HepG2 (cell line): ENCODE measurements at regions not wholly inside any gene's neighbourhood (a gene's known extent, or its start where the extent isn't known, plus 50 kb on each side); places are given as distances from the start of the nearest gene placed in this dataset.
A peak's percentile ranks its signal among the peaks of the same experiment; 100 is the strongest.

ENCODE experiments used
- ATAC-seq: fragments of 200-7000 bp; cut with Tn5 transposase; 3 replicates; pipeline ENCODE4 v1.9.1; 2020; ENCODE audit warnings: mild to moderate bottlenecking, moderate library complexity
- BruUV-seq: library from RNA; stranded (reverse); fragments of 400-500 nt; replicated peaks from 2 replicates; lab custom pipeline; 2021; lab: Mats Ljungman, UMichigan
- CTCF ChIA-PET: fragments of 300-600 bp; formaldehyde crosslinking; extraction: SDS; loops from one replicate; lab custom pipeline; 2021; ENCODE audit warnings: low total read pairs, inconsistent platforms, low intra/inter-chr PET ratio; lab: Yijun Ruan, JAX
- POLR2A ChIA-PET: fragments of 350-600 bp; sonication (Branson Sonifier 250); formaldehyde crosslinking; loops from one replicate; lab custom pipeline; 2020; ENCODE audit warnings: antibody characterized with exemption, inconsistent platforms; lab: Yijun Ruan, JAX
- DNase-seq: peaks from one replicate; pipeline ENCODE4 v3.0.0-alpha.2; 2015; ENCODE audit warnings: low spot score
- FAIRE-seq: peaks from 3 replicates; lab custom pipeline; 2011; peaks lifted over from hg19 to GRCh38; lab: Jason Lieb, UNC
- H2AFZ ChIP-seq: one replicate; pipeline ENCODE4 v1.6.1; 2011; ENCODE audit warnings: low read length, inconsistent platforms
- H3K27ac ChIP-seq: fragments of 300-600 bp; 3 replicates; pipeline ENCODE4 v1.8.0; 2011; ENCODE audit warnings: mixed run types, mild to moderate bottlenecking, mixed read lengths, low read length, inconsistent platforms; ENCODE audit not compliant: insufficient read depth; ENCODE audit errors: extremely low read length
- H3K27me3 ChIP-seq, 2 experiments: fragments of 200-600 bp in 1 of 2; 2 replicates in 1 of 2; 3 replicates in 1 of 2; pipeline versions ENCODE4 v1.6.0 to v1.8.0; 2011; ENCODE audit warnings: low read length in 2 of 2, mild to moderate bottlenecking in 2 of 2, moderate library complexity in 2 of 2, inconsistent platforms in 1 of 2; ENCODE audit not compliant: insufficient read depth in 2 of 2, control insufficient read depth in 1 of 2
- H3K36me3 ChIP-seq, 2 experiments: fragments of 200-600 bp in 1 of 2; replicated peaks in 1 of 2; 2 replicates in 1 of 2; 3 replicates in 1 of 2; pipeline versions ENCODE4 v1.5.1 to v1.8.0; 2011; ENCODE audit warnings: low read length in 2 of 2, inconsistent platforms in 1 of 2; ENCODE audit not compliant: insufficient read depth in 2 of 2, control insufficient read depth in 1 of 2
- H3K4me1 ChIP-seq: 2 replicates; pipeline ENCODE4 v1.5.1; 2012; ENCODE audit warnings: low read length, inconsistent platforms; ENCODE audit not compliant: insufficient read depth
- H3K4me2 ChIP-seq: 2 replicates; pipeline ENCODE4 v1.6.0; 2011; ENCODE audit warnings: low read depth, low read length, inconsistent platforms
- H3K4me3 ChIP-seq, 3 experiments: fragments of 200-600 bp in 1 of 3; sonication (generic), shearing (Covaris generic) in 1 of 3; replicated peaks in 1 of 3; 2 replicates each; pipeline ENCODE4 v1.5.1; 2011 to 2016; ENCODE audit warnings: low read length in 3 of 3, inconsistent platforms in 2 of 3, low read depth in 2 of 3, mild to moderate bottlenecking in 2 of 3, control low read depth in 1 of 3, mixed read lengths in 1 of 3; ENCODE audit not compliant: insufficient read depth in 1 of 3
- H3K79me2 ChIP-seq: one replicate; pipeline ENCODE4 v1.6.1; 2011; ENCODE audit warnings: low read length, inconsistent platforms; ENCODE audit not compliant: insufficient read depth
- H3K9ac ChIP-seq: 2 replicates; pipeline ENCODE4 v1.6.0; 2011; ENCODE audit warnings: mild to moderate bottlenecking, low read depth, low read length, inconsistent platforms; ENCODE audit not compliant: insufficient read depth
- H3K9me3 ChIP-seq: 2 replicates; pipeline ENCODE4 v1.5.1; 2012; ENCODE audit warnings: mild to moderate bottlenecking, low read length
- H4K20me1 ChIP-seq: 2 replicates; pipeline ENCODE4 v1.6.0; 2011; ENCODE audit warnings: inconsistent platforms, mild to moderate bottlenecking, low read length, moderate library complexity; ENCODE audit not compliant: insufficient read depth
- BORCS8-MEF2B ChIP-seq: sonication (generic); formaldehyde crosslinking; IDR thresholded peaks from 2 replicates; pipeline ENCODE4 v1.8.0; 2022; ENCODE audit warnings: mild to moderate bottlenecking, missing genetic modification reagents
- JUN ChIP-seq: sonication (generic); formaldehyde crosslinking; IDR thresholded peaks from 2 replicates; pipeline ENCODE4 v1.4.0; 2020; ENCODE audit warnings: mild to moderate bottlenecking, missing genetic modification reagents
- KDM2A ChIP-seq: sonication (generic); formaldehyde crosslinking; IDR thresholded peaks from 2 replicates; pipeline ENCODE4 v1.4.0; 2020; ENCODE audit warnings: low read depth, missing genetic modification reagents, borderline replicate concordance
- SMC3 ChIP-seq: IDR thresholded peaks from 2 replicates; pipeline ENCODE4 v1.6.1; 2011; ENCODE audit warnings: low read length, improper control_type of control experiment
- SOX13 ChIP-seq, 3 experiments: fragments of 450-650 bp in 1 of 3; sonication (generic) in 1 of 3; formaldehyde crosslinking in 1 of 3; IDR thresholded peaks in 2 of 3; conservative IDR thresholded peaks in 1 of 3; 2 replicates each; pipeline versions ENCODE4 v1.5.0 to v1.6.1; 2016 to 2020; ENCODE audit warnings: antibody characterized with exemption in 1 of 3, mild to moderate bottlenecking in 1 of 3, missing compliant biosample characterization in 1 of 3, missing genetic modification reagents in 1 of 3, moderate library complexity in 1 of 3
- STAG1 ChIP-seq: sonication (generic); formaldehyde crosslinking; IDR thresholded peaks from 2 replicates; pipeline ENCODE4 v1.4.0; 2020; ENCODE audit warnings: missing genetic modification reagents
- XRCC5 ChIP-seq: fragments of 200-400 bp; formaldehyde crosslinking; optimal IDR thresholded peaks from 2 replicates; pipeline ENCODE3; 2017; ENCODE audit warnings: mild to moderate bottlenecking, low read length
- ZBTB1 ChIP-seq: sonication (generic); formaldehyde crosslinking; IDR thresholded peaks from 2 replicates; pipeline ENCODE4 v1.4.0; 2020; ENCODE audit warnings: missing genetic modification reagents, borderline replicate concordance
- ZNF292 ChIP-seq: sonication (generic); formaldehyde crosslinking; IDR thresholded peaks from 2 replicates; pipeline ENCODE4 v1.8.1; 2022; ENCODE audit warnings: mild to moderate bottlenecking, low read depth, missing genetic modification reagents, borderline replicate concordance
- ZNF317 ChIP-seq: sonication (generic); formaldehyde crosslinking; IDR thresholded peaks from 2 replicates; pipeline ENCODE4 v1.5.0; 2020; ENCODE audit warnings: mild to moderate bottlenecking, missing genetic modification reagents
- ZSCAN12 ChIP-seq: sonication (generic); formaldehyde crosslinking; IDR thresholded peaks from 2 replicates; pipeline ENCODE4 v1.9.0; 2021; ENCODE audit warnings: mild to moderate bottlenecking, missing genetic modification reagents
- WGBS: methylation state at CpG from one replicate; pipeline ENCODE4 v1.1.6; 2017; ENCODE audit warnings: low lambda C conversion rate; 5-methylcytosine and 5-hydroxymethylcytosine counted together
- in situ Hi-C: cut with HindIII; loops from 2 replicates; pipeline ENCODE4 v1.10.0; 2017; ENCODE audit warnings: low pct_unique_long_range_greater_than_20kb; ENCODE audit not compliant: extremely low pct_ligation_motif_present
- intact Hi-C: fragments of 100-400 bp; cut with micrococcal nuclease; formaldehyde crosslinking; loops from one replicate; pipeline ENCODE4 v1.10.0; 2022; ENCODE audit not compliant: unreplicated experiment
- TF ChIP-seq, protein P1 (sequence below): IDR thresholded peaks from 2 replicates; pipeline ENCODE4 v1.6.1; 2012; ENCODE audit warnings: inconsistent platforms
- TF ChIP-seq, protein P2 (sequence below): sonication (generic); formaldehyde crosslinking; IDR thresholded peaks from 2 replicates; pipeline ENCODE4 v1.4.0; 2020; ENCODE audit warnings: missing genetic modification reagents, low read depth, mild to moderate bottlenecking, borderline replicate concordance
- TF ChIP-seq, protein P3 (sequence below): sonication (generic); formaldehyde crosslinking; IDR thresholded peaks from 2 replicates; pipeline ENCODE4 v1.8.0; 2023; ENCODE audit warnings: mild to moderate bottlenecking, missing genetic modification reagents

DNA sequence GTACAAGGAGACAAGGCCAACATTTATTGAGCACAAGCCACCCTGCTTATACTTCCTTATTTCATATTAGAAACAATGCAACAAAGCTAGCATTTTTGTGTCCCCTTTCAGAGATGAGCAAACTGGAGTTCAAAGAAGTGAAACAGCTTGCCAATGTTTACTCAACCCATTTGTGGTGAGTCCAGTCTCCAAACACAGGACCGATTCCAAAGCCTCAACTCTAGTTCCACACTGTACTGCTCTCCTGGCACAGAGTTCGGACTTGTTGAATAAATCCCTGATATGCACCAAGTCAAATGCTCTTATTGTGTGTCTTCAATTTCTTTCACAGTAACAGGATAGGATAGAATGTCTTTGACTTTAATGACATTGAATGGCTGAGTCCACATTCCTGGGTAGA lies 604.8 kb upstream of the BRINP1 start:
- TF ChIP-seq ZSCAN12 (CRISPR knock-in tag), result no peak
- TF ChIP-seq SOX13 (IDR thresholded peaks at IDR 0.05), result no peak
- TF ChIP-seq SOX13 (CRISPR knock-in tag; conservative IDR thresholded peaks at IDR 0.05 in 1 of 2, IDR thresholded peaks at IDR 0.05 in 1 of 2), result peak in 1 of 2 experiments; percentile 39; a peak in 2 of 4 replicates
- TF ChIP-seq ZNF292 (CRISPR knock-in tag), result no peak
- no peaks in the 10 kb centered on the region for H3K36me3 ChIP-seq
- in situ Hi-C loops, result no loop called here
- FAIRE-seq (peak; percentile 53), DNase-seq (peak; percentile 37), ATAC-seq (peak; percentile 63)
- no peak overlapping the region for H3K4me2 ChIP-seq
- POLR2A ChIA-PET, result no interaction called here
- no peaks in the 10 kb centered on the region for H4K20me1 ChIP-seq
- H3K27me3 ChIP-seq, result no peaks in the 10 kb centered on the region
- no peak overlapping the region for H2AFZ ChIP-seq
- H3K27ac ChIP-seq, result no peak overlapping the region
- CTCF ChIA-PET, result no interaction called here
- H3K9ac ChIP-seq, result no peak overlapping the region
- no peaks in the 10 kb centered on the region for H3K9me3 ChIP-seq
- intact Hi-C loops, result no loop called here
- peaks cover 19% of the 10 kb centered on the region for H3K4me1 ChIP-seq
- 4% methylated on average over 2 of the region's 2 CpGs for WGBS
- no TSS peak for BruUV-seq
- no peak overlapping the region for H3K4me3 ChIP-seq
- H3K79me2 ChIP-seq, result no peaks in the 10 kb centered on the region

DNA sequence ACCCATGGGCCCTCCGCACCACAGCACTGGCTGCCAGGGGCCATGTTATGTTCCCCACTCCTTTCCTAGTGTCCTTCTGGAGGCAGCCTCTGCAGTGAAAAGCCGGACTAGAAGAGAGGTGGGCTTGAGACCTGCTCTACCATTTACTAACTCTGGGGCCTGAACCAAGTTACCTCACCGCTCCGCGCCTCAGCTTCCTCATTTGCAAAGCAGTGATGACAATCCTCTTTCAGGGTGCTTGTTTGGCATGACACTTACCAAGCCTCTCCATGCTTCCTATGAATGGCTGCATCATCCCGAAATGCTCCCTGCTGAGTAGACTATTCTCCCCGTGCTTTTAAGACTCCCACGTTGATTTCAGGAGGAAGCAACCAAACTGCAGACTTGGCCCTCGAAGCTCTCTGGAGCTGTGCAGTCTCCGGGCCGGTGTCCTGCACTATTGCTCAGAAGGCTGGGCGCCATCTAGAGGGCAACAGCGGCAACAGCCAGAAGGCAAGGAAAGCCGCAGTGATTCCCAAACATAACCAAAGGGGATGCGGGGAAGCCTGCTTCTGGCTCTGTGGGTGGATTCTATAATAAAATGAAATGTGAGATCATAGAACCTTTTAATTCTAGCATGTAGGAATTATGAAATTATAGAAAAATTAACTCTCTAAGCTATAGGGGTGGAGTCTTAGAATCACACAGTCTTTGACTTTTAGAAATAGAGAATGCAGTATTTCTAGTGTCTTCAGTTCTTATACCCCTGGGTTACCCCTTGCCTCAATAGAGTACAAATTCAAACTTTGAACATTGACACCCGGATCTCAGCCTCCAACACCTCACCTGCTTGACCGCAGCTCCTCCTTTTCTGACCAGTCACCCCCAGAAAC lies 599.8 kb upstream of the BRINP1 start:
- in situ Hi-C loops, result loop anchor here (10.0 kb wide), 1 partner anchor 386 kb away; no protein-coding TSS in a partner anchor
- FAIRE-seq, result peak; percentile 53
- intact Hi-C loops, result loop anchor here (1.0 kb wide), 1 partner anchor 413 kb away; no protein-coding TSS in a partner anchor
- H4K20me1 ChIP-seq, result no peaks in the 10 kb centered on the region
- peak; percentile 28 for DNase-seq
- 31% methylated on average over 15 of the region's 17 CpGs for WGBS
- BruUV-seq, result no TSS peak
- CTCF ChIA-PET, result no interaction called here
- no peaks in the 10 kb centered on the region for H3K36me3 ChIP-seq
- H3K9me3 ChIP-seq, result no peaks in the 10 kb centered on the region
- no peaks in the 10 kb centered on the region for H3K79me2 ChIP-seq
- POLR2A ChIA-PET, result no interaction called here
- no peak overlapping the region for H3K9ac ChIP-seq
- H2AFZ ChIP-seq, result no peak overlapping the region
- no peak overlapping the region for H3K27ac ChIP-seq
- no peaks in the 10 kb centered on the region for H3K27me3 ChIP-seq
- H3K4me1 ChIP-seq, result peaks cover 13% of the 10 kb centered on the region
- H3K4me2 ChIP-seq, result no peak overlapping the region
- peak; percentile 99 for ATAC-seq
- no peak overlapping the region for H3K4me3 ChIP-seq
- TF ChIP-seq SMC3 (peak; percentile 47), KDM2A (CRISPR knock-in tag) (peak; percentile 34; the same call in 1 of the 2 replicates), STAG1 (CRISPR knock-in tag) (peak; percentile 60), ZBTB1 (CRISPR knock-in tag) (no peak), ZNF317 (CRISPR knock-in tag) (no peak), BORCS8-MEF2B (CRISPR knock-in tag) (no peak), JUN (CRISPR knock-in tag) (no peak), XRCC5 (peak; percentile 71)
- TF ChIP-seq, protein P1, sequence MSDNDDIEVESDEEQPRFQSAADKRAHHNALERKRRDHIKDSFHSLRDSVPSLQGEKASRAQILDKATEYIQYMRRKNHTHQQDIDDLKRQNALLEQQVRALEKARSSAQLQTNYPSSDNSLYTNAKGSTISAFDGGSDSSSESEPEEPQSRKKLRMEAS, result no peak
- TF ChIP-seq, protein P2, sequence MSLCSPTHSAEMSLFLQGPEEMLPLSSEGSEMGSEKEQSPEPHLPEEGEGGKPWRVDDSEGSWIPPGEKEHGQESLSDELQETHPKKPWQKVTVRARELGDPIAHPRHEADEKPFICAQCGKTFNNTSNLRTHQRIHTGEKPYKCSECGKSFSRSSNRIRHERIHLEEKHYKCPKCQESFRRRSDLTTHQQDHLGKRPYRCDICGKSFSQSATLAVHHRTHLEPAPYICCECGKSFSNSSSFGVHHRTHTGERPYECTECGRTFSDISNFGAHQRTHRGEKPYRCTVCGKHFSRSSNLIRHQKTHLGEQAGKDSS, result no peak
- TF ChIP-seq, protein P3, sequence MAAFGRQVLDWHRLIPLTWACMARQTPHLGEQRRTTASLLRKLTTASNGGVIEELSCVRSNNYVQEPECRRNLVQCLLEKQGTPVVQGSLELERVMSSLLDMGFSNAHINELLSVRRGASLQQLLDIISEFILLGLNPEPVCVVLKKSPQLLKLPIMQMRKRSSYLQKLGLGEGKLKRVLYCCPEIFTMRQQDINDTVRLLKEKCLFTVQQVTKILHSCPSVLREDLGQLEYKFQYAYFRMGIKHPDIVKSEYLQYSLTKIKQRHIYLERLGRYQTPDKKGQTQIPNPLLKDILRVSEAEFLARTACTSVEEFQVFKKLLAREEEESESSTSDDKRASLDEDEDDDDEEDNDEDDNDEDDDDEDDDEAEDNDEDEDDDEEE (CRISPR knock-in tag), result no peak
